HG03095 (cell line): ENCODE measurements at regions not wholly inside any gene's neighbourhood (a gene's known extent, or its start where the extent isn't known, plus 50 kb on each side); places are given as distances from the start of the nearest gene placed in this dataset.

ENCODE experiments used
- ATAC-seq: cut with Tn5 transposase; IDR thresholded peaks from one replicate; pipeline ENCODE4 v1.9.1; 2021; ENCODE audit warnings: moderate library complexity; ENCODE audit not compliant: unreplicated experiment

DNA sequence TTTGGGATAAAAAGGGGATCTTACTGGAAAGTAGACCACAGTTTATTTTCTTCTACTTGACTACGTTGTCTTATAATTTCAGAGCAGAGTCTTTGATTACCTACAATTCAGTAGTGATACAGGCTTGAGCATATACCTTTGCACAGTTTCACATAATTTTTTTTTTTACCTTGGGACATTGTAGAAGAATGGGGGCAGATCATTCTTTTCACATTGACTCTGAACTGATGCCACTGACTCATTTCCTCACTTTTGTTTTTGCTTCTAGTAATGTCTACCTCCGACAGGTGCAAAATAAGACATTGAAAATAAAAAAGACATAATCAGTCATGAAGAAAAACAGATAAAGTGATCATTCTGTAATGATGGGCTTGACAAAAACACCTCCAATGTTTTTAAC is 688.3 kb upstream of the CHORDC1 start:
- ATAC-seq, result no peak

DNA sequence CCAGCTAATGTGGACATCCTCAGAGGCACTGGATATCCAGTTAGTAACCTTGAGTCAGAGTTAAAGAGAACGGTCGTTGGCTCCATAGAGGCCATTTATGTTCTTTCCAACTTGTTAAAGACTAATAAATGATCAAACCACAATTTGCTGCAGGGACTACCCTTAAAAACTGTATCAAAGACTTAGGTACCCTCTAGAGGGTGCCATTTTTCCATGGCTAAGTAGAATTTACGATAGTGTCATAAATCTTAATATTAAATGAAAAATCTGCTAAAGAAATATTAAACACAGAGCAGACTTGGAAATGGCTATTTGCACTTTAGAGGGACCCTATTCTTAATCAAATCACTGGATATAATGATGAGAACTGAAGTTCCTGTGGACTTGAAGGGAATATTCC is 685.2 kb upstream of the CHORDC1 start:
- ATAC-seq, result no peak

DNA sequence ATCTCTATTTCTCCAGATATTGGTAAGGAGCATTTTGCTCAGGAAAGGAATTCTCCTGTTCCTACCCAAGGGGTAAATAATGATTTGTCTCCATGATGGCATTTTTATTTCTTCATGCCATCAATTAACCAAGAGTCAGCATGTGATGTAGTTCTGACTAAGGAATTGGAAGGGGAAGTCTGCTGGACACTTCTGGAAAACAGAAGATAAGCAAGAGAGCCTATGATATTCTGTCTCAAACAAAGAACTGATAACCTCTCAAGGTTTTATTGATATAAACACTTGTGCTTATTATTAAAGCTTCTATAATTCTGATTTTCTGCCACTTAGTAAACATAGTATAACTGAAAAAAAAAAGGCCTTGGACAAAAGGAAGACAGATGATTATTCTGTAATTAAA is 673.0 kb upstream of the CHORDC1 start:
- no peak for ATAC-seq

DNA sequence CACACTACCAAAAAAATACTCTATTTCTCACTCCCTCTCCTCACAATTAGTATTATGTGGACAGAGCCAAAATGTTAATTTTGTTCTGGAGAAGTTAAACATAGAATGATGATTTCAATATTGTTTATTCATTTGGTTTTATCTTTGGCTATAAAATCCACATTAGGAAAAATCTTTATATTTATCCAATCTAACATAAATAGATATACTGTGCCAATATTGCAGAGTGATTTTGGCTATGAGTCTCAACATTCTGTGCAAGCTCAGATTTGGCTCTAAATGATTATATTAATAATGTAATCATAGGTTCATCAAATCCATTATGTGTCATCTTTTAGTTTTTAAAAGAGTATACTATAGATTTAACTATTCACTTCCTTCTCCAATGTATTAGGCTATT is 667.5 kb upstream of the CHORDC1 start:
- ATAC-seq, result no peak

DNA sequence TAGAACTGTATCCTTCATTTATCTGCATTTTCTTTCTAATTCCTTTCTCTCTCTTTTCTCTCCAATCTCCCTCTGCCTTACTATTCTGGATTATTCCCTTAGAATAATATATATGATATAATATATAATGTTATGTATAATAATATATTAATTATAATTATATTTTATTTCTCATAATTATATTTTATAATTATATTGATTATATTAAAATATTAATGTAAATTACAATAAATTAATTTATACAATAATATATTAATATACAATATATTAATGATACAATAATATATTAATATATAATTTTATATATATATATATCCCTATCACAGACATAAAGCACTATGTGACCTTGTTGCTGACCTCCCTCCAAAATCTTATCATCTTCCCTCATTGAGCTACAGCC is 661.3 kb upstream of the CHORDC1 start:
- ATAC-seq, result no peak

DNA sequence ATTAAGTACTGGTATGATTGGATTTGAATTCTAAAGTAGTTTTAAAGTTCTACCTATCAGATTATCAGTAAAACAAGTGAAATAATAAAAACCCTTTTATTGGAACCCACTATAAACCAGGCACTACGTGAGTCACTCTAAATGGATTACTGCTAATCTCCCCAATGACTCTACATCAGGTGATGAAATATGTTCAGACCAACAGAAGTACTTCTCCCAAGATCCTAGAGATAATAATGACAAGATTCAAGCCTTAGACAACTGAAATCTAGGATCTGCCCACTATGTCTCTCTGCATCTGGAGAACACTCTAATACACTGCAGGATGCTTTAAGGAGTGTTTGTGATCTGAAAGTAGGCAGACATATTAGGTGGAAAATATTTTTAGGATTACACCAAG is 652.1 kb upstream of the CHORDC1 start:
- ATAC-seq, result no peak

DNA sequence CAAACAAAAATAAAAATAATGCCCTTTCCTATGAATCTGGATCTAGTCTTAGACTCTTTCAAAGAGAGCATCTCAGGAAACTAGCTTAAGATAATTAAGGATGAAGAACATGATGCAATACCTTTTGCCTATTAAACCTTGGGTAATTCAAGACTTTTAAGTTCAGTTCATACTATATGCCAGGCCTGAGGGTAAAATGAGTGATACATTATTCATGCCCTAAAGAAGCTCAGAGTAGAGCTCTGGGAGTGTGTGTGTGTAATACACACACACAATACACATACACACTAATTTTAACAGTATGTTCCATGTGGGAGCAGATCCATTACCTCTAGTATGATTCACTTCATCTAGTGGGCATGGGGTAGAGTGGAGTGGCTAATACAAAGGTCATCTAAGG is 651.4 kb upstream of the CHORDC1 start:
- ATAC-seq, result no peak

DNA sequence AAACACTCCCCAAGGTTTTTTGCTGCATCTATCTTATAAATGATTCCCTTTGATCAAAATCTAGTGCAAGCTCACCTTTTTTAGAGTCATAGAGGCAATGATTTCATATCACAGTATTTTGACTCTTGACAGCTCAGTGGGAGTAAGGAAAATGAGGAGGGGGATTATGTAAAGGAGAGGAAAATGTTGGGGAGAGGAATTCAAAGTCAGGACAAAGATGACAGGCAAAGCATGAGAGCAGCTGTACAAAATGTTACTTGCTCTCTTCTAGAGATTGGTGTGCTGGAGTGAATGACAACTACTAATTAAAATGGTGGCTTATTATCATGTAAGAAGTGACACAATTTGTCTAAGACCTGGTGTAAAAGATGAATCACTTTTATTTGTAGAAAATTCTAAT is 644.6 kb upstream of the CHORDC1 start:
- no peak for ATAC-seq

DNA sequence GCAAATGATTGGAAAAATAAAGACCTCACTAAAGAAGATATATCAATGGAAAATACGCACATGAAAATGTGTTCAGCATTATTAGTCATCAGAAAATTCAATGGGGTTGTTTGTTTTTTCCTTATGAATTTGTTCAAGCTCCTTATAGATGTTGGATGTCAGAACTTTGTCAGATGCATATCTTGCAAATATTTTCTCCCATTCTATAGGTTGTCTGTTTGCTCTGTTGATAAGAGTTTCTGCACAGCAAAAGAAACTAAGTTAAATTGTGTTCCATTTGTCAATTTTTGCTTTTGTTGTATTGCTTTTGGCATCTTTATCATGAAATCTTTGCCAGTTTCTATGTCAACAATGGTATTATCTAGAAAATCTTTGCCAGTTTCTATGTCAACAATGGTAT is 633.9 kb upstream of the CHORDC1 start:
- no peak for ATAC-seq

DNA sequence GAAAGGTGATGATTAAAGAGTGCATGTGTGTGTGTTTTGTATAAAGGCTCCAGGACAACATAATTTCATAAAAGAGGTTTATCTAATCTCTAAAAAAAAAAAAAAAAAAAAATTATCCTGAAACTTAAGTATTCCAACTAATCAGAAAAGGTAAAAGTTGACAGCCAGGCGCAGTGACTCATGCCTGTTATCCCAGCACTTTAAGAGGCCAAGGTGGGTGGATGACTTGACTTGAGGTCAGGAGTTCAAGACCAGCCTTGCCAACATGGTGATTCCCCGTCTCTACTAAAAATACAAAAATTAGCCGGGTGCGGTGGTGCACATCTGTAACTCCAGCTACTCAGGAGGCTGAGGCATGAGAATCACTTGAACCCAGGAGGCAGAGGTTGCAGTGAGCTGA is 632.7 kb upstream of the CHORDC1 start:
- no peak for ATAC-seq

DNA sequence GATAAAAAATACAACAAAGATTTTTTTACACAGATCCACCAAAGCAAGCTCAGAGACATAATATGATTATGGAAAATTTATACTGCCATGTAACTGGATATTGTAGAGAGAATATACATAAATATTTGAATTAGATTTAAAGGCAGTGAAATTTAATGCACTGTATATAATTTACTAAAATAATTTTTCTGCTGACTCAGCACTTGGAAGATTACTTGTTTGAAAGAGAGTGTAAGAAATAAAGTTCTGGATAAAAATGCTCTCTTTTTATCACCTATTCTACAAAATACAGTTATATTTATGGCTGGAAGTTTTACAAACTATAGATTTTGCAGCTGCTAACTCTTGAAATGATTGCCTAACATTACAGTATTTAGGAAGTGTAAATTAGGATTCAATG is 628.3 kb upstream of the CHORDC1 start:
- no peak for ATAC-seq

DNA sequence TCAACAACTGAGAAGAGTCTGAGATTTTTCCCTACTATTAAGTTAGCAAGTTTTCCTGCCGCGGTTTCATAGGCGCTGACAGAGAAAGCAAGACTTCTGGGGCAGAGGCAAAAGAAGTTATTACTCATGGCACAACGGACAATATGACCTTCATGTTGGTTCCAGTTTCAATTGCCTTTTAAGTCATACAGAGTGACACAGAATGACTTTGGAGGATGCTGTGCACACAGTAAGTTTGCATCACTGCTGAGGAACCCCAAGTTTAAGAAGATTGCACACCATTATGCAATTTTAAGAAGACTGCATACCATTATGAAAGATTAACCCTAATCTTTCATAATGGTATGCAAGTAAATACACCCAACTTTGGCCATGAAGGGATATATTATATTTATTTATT is 626.5 kb upstream of the CHORDC1 start:
- ATAC-seq, result no peak

DNA sequence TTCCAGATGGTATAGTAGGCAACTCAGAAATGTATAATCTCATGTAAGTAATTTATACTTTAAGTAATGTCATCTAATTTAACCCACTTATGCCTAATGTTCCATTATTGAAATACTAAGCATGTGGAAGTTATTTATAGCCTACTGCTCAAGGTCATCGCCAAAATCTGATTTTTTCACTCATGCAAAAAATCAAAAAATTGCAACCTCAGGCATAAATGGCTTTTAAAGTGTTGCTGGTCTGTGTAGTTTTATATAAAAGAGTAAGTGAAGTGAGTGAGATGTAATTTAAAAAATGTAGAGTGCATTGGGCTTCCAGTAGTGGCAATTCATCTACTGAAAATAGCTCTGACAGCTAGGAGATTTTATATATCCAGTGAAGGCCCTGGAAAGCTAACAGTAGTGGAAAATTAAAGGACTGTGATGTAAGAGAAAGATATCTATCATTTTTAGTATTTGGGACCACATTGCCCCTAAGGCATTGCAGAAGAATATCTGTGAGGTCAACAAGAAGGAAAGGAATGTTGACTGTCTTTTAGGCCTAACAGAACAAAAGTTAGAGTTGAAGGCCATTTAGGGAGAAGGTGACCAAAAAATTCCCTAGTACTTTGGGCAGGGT is 624.5 kb upstream of the CHORDC1 start:
- no peak for ATAC-seq

DNA sequence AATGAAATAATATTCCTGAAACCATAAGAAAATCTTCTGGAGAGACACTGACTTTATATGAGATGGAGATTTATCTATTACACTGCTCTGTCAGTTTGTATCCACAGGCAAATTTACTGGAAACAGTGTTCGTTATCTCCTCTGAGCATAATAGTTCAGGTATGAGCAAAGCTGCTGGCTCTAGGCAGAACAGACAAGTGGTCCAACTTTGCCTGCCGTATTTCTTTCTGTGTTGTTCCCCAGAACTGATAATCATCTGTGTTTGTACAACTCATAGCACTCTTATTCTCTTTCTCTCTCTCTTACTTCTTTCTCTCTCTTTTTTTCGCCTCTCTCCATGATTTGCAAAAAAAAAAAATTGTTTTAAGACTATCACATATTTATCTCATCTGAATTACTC is 623.8 kb upstream of the CHORDC1 start:
- no peak for ATAC-seq

DNA sequence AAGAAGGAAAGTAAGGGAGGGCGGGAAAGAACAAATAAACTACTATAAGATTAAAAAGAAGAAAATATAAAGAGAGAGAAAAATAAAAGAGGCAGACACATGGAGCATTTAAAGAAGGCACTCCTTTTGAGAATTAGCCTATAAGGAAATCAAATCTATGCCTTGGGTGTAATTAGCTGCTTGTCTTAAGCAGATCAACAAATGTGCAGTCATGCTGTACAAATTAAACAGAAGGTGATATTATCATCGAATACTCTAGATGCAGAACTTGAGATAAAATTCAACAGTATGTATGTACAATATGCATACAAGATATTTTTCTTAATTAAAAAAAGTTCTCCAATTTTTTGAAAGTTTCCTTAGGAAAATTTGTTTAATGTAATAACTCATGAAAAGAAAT is 623.0 kb upstream of the CHORDC1 start:
- no peak for ATAC-seq

DNA sequence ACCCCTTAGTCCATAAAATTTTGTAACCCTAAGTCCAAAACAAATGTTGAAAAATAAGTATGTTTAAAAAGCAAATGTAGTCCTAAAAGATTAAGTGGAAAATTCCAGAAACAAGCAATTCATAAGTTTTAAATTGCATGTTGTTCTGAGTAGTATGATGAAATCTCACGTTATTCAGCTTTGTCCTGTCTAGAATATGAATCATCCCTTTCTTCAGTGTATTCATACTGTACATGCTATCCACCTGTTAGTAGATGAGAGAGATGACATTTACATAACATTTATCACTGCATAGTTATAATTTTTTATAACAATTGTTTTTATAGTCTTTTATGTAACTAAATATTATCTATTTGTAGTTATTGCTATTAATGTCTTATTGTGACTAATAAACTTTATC is 622.3 kb upstream of the CHORDC1 start:
- ATAC-seq, result no peak

DNA sequence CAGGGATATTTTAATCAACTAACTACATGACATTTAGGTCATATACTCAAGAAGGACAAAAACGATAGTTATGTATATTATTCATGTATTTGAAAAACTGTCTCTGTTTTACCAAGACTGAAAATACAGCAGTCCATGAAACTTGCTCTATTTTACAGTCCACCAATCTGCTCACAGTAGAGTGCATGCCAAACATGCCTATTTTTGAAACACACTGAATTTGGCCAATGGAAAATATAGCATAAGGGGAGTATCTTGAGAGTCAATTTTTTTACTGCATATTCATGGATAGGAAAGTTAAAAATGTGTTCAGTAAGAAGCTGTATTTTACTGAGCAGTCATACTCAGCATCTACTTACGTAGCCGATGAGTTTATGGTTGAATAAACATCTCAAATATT is 621.2 kb upstream of the CHORDC1 start:
- no peak for ATAC-seq

DNA sequence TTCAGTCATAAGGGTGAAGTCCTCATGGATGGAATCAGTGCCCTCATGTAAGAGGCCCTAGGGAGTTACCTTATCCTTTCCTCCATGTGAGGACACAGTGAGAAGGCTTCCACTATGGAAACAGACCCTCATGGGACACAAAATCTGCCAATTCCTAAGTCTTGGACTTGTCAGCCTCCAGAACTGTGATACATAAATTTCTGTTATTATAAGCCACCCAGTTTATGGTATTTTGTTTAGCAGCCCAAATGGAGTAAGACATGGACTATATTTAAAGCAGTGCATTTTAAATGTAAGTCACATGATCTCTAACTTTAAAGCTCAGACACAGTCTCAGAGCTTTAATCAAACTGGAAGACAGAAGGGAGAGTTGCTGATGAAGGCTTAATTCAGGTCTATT is 619.8 kb upstream of the CHORDC1 start:
- ATAC-seq, result no peak

DNA sequence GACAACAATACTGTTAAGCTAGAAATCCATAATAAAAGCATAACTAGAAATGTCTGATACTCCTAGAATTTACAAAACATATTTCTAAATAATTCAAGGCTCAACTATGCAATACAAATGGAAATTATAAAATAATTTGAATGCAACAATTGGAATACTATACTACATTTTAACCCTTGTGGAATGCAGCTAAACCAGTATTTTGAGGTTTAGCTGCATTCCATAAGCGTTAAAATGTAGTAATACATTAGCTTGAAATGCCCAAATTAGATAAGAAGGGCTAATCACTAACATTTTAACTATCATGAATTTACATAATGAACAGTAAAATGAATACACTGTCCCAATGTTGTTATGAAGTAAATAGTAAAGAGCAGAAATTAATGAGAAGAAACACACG is 617.2 kb upstream of the CHORDC1 start:
- no peak for ATAC-seq

DNA sequence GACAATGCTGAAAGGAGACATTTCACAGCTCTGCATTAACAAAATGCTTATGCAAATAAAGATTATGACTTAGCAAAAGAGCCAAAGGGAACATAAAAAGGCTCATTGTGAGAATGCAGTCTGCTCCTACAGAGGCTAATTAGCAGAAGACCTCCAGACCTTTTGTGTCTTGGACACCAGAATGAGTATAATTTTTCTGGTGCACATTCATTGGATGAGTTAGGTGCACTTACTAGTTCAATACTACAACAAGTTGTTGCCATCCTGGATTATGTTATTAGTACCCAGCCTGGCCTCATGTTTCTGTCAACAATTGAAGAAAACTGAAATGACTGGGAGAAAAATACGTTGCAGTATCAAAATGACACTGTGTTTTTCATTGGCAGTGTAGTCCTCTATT is 613.2 kb upstream of the CHORDC1 start:
- no peak for ATAC-seq

DNA sequence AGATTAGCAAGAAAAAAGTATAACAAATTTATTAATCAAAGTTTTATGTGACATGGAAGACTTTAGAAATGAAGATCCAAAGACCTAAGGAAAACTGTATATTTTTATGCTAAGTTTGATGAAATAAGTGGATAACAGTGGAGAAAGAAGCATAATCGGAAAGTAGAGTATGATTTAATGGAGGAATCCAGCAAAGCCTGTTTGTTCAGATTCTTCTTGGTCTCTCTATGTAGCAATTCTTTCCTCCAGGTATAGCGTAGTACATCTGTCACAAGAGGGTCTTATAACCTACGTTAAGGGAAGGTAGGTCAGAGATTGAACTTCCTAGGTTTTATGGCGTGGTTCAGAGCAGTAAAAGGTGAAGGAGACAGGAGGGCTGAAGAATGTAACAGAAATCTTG is 600.6 kb upstream of the CHORDC1 start:
- ATAC-seq, result no peak

DNA sequence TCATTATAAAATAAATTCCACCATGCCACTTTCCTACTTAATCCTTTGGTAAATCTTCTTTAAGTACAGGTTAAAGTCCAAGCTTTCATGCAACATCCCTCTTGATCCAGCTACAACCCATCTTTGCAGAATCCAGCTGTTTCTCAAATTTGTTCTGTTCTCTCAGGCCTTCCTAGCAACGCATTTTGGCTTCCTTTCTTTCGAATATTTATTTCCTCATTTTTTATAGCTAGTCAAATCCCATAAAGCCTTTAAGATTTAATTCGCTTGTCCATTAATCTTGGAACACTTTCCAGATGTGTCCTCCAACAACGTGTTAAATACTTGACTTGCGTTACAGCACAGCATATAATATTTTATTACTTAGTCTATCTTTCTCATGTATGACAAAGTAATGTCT is 600.1 kb upstream of the CHORDC1 start:
- no peak for ATAC-seq

DNA sequence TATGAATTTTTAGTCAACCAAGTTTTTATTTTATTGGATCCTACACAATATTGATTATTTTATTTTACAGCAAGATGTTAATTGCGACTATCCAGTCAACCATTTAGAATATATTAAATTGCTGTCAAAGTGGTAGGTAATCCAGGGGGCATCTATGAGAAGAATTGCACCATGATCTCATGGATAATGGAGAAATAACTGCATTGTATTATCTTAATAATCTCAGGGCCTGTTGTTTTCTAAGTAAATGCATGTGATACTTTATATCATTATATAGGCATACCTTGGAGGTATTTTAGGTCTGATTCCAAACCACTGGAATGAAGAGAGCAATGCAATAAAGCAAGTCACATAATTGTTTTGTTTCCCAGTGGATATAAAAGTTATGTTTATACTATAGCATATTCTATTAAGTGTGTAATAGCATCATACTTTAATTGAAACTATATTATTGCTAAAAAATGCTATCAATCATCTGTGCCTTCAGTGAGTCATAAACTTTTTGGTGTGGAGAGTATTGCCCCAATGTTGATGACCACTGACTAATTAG is 595.4 kb upstream of the CHORDC1 start:
- ATAC-seq, result no peak
